IPS-NIHi7 (cell line): ENCODE measurements at regions not wholly inside any gene's neighbourhood (a gene's known extent, or its start where the extent isn't known, plus 50 kb on each side); places are given as distances from the start of the nearest gene placed in this dataset.

Experiments
- DNase-seq: peaks from one replicate; pipeline ENCODE4 v3.0.0; 2012; ENCODE audit warnings: mixed read lengths; ENCODE audit errors: extremely low spot score

DNA sequence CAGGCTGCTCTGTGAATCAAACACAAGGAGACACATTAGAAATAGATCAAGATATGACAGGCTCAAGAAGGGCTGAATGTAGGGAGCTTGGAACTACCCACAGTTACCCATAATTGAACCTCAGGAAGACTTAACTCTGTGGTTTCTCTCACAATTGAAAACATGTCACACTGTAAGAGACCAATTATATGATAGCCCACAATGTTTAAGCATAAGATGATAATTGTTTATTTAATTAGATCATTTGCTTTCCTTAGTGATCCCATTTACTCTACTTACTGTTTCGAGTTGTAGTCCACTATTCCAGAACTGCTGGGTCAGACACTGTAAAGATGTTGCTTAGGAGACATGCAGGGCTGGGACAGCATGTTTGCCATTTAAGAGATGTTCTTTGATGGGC, 201.3 kb upstream of the RARB start:
- no peak for DNase-seq

DNA sequence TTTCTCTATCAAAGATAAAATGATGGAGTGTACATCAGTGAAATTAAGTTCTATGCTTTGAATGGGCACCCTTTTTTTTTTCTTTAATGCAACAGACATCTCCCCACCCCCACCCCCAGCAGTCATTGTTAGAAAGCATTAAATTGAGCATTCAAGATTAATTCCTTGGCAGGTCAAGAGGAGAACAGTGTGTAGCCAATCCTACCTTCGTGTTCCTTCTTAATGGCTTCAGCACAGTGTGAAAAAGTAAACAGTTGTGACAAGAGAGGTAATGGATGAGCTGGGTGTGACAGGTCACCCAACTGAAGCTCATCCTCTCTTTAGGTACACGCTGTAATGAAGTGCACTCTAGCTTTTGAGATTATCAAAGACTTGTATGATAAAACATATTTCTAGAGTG, 198.5 kb upstream of the RARB start:
- DNase-seq = no peak

DNA sequence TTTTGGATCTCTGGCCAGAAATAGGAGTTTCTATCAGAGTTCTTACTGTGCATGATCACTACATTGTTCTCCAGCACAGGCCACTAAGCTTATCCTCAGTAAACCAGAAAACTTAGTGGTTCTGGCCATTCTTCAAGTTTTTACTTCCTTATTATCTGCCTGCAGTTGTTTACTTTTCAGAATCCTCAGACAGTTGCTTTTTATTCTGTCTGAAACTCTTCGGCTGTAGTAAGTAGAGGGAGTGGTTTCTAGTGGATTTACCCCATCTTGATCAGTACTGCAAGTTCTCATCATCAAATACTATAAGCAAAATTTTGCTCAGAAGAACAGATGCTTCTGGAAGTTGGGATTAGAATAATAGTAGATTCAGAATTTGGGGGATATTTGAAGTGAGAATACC, 193.0 kb upstream of the RARB start:
- DNase-seq = no peak

DNA sequence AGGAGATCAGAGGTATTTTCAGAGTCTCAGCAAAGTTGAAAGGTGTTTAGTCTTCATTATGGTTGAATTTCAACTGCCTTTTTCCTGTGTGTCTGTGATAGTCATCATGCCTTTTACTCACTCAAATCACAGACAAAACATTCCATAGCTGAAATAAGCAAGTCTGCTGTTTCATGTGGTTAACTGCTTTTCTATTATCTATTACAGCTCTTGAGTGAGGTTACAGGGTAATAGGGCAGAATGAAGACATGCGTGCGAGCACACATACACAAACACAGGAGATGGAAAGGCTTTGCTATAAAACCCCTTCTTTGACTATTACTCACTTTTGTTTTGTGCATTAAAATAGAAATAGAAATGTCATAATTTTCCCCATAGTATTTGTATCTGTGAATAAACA, 192.6 kb upstream of the RARB start:
- DNase-seq = no peak

DNA sequence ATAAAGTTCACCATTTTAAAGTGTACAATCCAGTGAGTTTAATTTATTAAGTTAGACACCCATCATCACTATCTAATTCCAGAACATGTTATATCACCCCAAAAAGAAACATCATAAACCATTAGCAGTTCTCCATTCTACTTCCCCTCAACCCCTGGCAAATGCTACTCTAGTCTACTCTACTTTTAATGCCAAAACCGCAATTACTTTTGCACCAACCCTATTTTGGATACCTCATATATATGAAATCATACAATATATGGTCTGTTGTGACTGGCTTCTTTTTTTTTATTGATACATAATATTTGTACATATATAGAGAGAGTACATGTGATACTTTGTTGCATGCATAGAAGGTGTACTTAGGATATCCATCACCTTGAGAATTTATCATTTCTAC, 190.5 kb upstream of the RARB start:
- DNase-seq = no peak

DNA sequence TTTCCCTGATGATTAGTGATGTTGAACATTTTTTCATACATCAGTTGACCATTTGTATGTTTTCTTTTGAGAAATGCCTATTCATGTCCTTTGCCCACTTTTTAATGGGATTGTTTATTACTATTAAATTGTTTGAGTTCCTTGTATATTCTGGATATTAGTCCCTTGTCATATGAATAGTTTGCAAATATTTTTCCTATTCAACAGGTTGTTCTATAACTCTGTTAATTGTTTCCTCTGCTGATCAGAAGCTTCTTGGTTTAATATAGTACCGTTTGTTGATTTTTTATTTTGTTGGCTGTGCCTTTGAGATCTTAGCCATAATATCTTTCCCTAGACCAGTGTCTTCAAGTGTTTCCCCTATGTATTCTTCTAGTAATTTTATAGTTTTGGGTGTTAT, 189.0 kb upstream of the RARB start:
- no peak for DNase-seq

DNA sequence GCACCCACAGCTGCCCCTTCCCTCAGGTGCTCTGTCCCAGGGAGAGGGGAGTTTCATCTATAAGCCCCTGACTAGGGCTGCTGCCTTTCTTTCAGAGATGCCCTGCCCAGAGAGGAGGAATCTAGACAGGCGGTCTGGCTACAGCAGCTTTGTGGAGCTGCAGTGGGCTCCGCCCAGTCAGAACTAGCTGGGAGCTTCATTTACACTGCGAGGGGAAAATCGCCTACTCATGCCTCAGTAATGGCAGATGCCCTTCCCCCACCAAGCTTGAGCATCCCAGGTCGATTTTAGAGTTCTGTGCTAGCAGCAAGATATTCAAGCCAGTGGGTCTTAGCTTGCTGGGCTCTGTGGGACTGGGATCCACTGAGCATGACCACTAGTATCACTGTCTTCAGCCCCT, 181.2 kb upstream of the RARB start:
- no peak for DNase-seq

DNA sequence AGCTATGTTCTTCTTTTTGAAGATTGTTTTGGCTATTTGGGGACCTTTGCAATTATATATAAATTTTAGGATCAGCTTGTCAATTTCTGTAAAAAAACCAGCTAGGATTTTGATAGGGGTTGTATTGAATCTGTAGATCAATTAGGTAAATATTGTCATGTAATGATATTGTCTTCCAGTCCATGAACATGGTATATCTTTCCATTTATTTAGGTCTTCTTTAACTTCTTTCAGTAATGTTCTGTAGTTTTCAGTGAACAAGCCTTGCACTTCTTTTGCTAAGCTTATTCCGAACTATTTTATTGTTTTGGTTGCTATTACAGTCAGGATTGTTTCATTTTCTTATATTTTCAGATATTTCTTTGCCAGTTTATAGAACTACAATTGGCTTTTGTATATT, 175.8 kb upstream of the RARB start:
- DNase-seq = no peak

DNA sequence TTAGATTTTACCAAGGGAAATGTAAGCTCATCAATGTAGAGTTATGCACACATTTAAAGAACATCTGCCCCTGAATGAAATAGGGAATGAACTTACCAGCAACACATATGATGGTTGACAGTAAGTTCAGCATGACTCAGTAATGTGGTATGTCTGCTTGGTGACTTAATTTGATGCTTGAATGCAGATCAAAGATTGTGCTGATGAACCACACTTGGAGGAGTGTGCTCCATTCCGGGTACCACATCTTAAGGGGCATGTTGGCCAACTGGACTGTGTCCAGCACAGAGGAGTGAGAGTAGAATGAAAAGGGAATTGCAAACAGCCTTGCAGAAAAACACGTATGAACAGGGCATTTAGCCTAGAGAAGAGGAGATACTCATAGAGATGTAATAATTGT, 171.0 kb upstream of the RARB start:
- DNase-seq = no peak

DNA sequence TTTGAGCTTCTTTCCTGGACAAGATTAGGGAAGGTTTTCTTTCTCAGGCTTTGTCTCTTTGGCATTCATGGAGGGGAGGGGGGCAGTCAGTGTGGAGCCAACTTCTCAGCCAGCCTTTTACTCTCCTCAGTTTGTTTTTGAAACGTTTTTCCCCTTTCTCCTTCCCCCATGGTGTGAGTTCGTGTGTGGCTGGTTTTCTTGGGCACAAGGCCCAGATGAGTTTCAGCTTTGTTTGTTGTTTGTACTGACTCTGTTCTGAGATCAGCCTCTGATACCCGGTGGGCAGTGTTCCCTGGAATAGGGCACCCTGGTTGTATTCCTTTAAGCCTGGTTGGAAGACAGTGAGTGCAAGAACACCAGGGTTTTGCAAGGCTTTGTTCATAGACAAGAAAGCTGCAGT, 168.2 kb upstream of the RARB start:
- DNase-seq = no peak

DNA sequence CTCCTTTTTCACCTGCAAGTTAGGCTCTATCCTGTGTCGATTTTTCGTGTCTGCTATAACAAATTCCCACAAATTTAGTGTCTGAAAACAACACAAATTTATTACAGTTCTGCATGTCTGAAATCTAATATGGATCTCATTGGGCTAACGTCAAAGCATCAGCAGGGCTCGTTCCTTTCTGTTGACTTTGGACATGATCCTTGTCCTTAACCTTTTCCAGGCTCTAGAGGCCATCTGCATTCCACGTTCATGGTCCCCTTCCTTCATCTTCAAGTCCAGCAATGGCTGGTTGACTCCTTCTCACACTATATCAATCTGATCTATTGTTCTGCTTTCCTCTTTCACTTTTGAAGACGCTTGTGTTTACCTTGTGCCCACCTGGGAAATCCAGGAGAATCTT, 165.7 kb upstream of the RARB start:
- DNase-seq = no peak

DNA sequence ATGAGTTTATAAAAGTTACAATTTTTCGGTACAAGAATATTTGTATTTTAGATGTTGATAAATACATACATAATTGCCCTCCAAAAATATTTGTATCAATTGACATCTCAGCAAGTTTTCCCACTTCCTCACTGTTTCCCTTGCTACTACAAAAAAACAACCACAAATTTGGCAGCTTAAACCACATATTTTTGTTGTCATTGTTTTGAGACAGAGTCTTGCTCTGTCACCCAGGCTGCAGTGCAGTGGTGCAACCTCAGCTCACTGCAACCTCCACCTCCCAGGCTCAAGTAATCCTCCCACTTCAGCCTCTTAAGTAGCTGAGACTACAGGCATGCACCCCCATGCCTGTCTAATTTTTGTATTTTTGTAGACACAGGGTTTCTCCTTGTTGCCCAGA, 162.8 kb upstream of the RARB start:
- DNase-seq = no peak

DNA sequence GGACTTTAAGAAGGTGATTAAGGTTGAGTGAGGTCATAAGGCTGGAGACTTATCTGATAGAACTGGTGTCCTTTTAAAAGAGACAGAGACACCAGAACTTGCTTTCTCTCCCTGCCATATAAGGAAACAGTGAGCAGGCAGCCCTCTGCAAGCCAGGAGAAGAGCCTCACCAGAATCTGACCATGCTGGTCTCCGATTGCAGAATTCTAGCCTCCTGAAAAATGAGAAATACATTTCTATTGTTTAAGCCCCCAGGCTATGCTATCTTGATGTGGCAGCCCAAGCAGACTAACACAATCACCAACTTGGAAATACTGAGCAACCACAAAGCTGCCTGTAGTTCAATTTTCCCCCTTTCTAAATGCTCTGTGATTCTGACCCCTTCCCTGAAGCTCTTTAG, 161.4 kb upstream of the RARB start:
- no peak for DNase-seq

DNA sequence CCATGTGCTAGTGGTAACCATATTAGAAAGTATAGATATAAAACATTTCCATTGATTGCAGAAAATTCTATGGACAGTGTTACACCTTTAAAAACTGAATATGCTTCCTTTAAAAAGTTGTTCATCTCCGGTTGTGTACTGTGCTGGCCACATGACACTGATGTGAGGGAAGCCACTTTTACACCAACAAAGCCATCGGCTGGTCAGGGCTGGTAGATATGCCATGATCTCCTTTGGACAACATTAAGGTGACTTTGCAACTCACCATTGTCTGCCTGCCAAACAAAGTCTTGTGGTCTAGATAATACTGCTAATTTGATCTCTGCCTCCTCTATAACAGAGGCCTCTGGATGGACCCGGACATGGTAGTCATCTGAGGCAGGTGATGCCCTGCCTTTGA, 156.0 kb upstream of the RARB start:
- DNase-seq = no peak

DNA sequence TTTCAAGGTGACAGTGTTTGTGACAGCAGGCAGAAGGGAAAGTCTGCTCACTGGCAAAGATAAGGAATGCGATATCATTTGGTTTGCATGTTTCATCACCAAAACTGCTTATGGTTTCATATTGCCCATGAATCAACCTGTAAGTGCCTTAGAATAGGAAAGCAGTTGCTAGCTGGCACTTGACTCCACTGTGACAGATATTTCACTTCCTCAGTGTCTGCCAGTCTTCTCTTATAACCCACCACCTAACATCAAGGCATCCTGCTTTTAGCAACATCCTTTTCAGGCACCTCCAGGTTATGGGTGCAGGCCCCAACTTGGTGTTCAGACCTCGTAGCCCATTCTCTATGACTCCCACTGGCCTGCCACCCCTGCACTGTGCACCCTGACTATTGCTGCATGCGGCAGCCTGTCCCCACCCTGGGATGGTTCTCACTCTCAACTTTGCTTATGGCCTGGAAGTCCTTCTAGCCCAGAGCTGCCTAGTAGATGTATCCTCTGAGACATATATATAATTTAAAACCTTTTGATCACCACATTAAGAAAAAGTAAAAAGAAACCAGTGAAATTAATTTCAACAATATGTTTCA, 154.4 kb upstream of the RARB start:
- DNase-seq = no peak

DNA sequence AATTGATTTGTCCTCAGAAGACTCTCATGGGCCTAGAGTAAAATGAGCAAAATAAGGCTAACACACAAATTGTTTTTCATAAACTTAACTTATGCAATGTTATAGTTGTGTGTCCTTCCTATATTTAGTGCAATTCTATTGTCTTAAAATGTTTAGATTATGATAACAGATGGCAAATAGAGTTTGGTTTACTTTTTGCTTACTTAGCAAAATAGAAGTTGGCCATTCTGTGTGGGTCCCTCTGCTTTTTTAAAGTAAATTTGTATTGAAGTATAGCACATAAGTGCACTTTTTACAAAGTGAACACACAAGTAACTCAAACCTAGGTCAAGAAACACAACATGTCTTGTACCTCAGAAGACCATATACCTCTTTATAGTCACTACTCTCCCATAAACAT, 150.6 kb upstream of the RARB start:
- DNase-seq = no peak

DNA sequence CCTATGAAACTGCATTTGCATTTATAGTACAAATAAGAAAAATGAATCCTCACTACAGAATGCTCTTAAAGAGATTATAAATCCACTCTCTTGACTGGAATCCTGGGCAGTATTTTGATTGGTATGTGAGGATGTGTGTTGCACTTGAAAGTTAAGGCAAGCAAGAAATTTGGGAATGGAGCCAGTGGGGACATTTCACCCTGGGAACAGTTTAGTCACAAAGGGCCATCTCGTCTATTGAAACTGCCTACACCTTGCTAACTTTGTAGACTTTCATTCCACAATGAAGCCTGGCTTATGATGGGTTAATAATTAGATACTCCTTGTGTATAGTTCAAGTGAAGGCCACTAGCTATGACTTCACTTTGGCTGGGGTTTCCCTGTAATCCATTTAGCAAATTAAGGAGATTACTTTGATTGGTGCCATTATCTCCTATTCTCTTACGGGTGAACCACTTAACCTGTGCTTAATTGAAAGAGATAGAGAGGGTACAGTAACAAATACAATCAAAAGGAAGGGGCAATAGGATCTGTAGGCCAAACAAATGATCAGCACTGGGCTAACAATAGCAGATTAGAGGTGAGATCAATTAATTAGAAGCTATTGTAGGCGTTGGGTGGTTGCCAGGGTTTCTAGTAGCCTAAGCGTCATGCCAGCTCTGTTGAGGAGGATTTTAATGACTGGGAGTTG, 146.9 kb upstream of the RARB start:
- no peak for DNase-seq

DNA sequence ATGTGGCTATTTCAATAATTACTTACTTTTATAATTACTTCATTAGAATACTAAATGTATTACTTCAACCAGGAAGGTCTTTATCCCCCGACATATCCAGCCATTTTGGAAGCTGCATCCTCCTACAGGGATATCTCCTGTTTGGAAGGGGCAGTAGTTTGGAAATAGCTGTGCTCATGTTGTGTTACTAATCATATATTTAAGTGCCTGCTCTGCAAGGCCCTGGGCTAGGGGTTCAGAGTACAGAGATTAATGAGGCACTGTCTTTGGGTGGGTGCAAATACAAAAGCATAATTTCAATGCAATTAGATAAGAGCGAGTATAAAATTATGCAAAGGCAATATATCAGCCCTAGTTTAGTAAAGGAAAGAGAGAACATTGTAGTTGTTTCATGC, 146.3 kb upstream of the RARB start:
- no peak for DNase-seq

DNA sequence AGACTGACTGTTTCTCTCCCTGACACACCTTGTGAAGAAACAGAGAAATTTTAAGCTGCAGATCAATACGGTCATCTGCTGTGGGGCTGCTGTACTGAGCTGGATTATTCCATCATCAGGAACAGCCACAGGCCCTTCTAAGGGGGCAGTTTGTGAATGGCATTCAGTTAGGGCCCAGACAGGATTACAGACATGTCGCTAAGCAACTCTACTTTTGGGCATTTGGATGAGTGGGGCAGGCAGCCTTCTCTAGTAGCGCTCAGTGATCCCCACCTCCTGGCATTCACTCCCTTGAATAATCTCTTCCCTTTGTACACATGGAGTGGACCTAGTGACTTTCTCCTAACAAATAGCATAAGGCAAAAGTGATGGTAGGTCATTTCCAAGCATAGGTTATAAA, 144.4 kb upstream of the RARB start:
- DNase-seq = no peak

DNA sequence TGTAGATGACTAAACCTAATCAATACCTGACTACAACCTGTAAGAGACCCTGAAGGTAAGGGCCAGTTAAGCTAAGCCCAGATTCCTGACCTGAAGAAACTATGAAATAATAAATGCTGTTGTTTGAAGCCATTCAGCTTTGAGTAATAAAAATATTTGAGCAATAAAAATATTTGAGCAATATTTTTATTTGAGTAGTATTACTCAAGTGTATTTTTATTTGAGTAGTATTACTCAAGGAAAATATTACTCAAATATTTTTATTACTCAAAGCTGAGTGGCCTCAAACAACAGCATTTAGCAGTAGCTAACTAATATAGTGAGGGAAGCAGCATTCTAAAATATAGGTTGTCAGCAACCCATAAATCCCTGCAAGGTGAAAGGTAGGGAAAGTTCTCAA, 143.8 kb upstream of the RARB start:
- no peak for DNase-seq

DNA sequence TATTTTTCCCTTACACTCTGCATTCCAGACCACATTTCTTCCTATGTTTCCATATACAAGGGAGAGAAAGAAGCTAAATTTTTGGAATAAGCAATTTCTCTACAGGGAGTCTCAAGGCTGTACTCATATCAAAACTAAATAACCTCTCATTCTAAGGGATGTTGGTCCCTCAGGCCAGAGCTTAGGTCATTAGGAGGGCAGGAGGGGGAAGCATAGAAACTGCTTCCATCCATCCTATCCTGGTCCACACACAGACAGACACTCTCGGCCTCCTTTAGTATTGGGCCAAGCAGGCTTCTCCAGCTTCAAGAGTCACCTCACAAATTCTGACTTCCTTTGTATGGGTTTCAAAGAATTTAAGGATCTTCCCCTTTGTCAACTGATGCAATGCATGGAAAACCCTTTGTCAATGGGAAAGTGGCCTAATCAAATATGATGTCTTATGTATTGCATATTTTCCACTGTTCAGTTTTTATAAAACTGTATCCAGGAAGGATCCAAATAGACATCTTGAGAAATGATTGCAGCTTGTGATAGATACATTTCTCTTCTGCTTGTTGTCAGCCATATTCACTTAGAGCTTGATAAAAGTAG, 140.7 kb upstream of the RARB start:
- DNase-seq = no peak

DNA sequence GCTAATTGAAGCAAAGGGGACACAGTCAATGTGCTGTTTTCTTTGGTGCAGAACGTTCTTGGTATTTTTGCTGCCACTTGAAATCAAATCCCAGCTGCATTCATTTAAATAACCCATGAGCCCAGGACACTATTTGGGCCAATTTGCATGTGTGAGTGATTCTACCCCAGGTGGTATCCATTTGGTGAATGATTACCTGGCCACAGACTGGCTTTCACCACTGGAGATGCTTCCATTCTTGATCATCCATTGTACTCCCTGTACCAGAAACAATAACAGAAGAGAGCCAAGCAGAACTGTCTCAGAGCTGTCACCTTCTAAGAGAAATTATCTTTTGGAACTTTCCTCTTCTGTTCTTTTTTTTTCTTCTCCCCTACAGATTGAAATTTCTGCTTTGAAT, 139.7 kb upstream of the RARB start:
- DNase-seq = peak; percentile 18

DNA sequence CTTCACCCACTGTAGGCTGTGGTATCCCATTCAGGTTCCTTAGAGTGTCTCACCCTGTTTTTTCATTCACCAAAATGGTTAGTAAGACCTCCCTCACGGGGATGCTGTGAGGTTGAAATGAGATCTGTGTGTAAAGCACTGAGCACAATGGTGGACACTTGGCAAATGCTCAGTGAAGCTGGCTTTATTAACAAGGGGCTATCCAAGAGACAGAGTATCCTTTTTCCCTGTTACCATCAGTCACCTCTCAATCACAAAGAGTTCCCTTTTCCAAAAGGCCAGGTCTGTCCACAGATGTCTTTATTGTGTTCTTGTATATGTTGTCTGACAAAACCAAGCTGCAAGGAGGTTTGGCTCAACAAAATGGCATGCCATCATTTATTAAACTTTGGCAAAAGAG, 138.9 kb upstream of the RARB start:
- DNase-seq = no peak

DNA sequence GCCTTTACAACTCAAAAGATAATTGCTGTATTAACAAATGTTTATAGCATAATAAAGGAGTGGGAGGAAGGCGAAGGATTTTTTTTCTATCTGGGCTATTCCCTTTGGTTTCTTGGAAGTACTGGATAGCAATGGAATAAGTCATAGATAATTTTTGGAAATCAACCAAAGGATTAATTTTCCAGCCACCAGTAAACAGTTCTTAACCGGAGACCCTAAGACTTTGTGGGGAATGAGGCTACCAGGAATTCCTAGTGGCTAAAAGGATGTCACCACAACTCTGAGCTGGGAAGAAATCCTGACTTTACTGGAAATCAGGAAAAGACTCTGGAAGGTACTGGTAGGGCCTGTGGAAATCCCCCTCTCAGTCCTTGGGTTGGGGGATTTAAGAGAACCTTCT, 138.4 kb upstream of the RARB start:
- DNase-seq = no peak
